CD4-positive, alpha-beta T cell treated with Interleukin-21 for 1 hour (primary cell): ENCODE measurements at regions not wholly inside any gene's neighbourhood (a gene's known extent, or its start where the extent isn't known, plus 50 kb on each side); places are given as distances from the start of the nearest gene placed in this dataset.

Source experiments
- DNase-seq: peaks from one replicate; pipeline ENCODE4 v3.0.0-alpha.2; 2020

DNA sequence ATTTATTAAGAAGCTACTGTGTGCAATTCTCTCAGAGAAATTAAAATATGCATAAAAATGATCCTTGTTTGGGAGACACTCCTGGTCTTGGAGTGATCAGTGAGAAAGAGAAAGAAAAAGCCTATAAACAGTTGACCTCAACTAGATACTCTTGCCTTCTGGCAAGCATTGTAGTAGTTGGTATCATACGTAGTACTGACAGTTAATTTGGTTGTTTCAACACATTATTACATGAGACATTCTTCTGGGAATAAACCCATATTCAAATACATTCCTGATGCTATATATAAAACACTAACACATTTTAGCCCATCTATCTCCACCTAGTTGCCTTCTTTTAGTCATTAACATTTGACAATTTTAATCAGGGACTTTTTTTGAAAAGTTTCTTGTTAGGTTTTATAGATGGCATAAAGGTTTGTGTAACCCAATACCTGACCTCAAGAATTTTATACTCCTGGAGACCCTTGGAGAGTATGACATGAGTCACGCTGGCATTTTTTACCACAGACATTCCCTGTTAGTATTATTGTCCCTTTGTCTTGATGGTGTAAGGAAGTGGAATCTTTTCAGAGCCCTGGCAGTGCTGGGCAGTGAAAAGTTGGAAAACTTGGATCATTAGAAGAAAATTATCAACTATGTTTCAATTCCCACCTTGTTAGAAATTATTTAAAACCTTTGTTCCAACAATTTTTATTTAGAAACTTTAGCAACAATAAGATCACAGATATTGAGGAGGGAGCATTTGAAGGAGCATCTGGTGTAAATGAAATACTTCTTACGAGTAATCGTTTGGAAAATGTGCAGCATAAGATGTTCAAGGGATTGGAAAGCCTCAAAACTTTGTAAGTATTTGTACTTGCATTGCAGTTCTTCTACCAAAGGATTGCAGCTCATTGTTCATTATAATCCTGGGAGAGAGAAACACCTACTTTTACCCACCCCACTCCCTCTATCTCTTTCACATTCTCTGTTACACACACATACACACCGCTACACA, 167.1 kb upstream of the PACRGL start:
- DNase-seq: no peak

DNA sequence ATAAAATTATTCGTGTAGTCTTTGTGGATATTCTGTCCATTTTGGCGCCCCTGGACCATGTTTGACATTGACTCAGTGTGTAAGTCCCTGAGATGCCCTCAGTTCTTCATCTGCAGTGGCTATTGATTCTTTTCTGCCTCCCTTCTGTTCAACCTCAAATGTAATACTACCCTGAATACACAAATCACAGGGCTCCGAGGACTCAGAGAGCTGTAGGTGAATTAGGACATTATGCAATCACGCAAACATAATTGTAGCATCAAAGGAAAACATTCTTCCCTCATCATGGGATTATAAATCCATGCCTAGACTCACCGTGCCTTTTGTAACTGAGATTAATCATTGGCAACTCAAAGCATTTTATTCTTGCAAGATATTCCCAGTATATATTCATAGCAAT, 161.4 kb upstream of the PACRGL start:
- no peak for DNase-seq

DNA sequence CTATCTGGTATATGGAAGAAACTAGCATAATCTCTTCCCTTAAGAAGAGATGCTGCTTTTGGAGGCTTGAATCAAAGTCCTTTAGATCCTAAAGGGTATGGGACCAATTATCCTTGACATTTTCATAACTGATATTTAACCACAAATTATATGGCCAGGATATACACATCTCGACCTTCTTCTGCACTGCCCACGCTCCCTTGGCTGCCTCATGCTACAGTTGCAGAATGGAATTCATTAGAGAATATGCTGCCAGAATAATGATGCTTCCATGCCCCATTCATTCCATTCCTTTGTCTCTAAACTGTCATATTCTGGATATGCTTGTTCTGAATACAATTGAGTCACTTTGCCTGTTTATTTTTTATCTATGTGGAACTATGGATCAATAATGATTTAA, 157.1 kb upstream of the PACRGL start:
- no peak for DNase-seq

DNA sequence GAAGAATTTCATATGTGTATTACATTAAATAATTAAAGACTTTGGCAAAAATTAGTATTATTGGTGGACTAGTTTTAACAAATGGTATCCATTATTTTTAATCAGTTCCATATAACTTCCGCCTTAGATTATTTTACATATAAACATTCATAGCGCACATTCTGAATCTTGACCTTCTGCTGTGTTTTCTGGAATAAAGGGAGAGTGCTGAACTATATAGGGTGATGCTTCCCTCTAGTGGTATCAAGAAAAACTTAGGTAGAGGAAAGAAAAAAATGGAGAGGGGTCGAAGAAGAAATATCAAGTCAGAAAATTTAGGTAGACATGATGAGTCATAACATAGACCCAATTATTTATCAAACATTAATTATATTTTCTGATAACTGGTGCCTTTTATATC, 155.6 kb upstream of the PACRGL start:
- no peak for DNase-seq

DNA sequence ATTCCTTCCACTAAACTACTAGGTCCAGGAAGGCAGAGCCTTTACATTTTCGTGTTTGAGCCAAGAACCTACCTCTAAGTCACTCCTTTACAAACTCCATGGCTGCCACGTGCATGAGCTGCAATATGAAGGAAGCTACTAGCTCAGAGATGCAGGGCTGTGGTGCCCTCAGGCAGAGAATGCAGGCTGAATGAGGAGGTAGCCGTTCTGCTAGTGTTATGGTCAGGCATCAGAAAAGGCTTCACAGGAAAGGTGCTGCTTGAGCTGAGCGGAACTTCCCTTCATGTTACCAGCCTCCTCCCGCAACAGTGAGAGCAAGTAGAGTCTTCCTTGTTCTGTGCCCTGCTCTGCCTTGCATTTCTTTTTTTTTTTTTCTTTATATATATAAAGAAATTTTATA, 148.3 kb upstream of the PACRGL start:
- no peak for DNase-seq

DNA sequence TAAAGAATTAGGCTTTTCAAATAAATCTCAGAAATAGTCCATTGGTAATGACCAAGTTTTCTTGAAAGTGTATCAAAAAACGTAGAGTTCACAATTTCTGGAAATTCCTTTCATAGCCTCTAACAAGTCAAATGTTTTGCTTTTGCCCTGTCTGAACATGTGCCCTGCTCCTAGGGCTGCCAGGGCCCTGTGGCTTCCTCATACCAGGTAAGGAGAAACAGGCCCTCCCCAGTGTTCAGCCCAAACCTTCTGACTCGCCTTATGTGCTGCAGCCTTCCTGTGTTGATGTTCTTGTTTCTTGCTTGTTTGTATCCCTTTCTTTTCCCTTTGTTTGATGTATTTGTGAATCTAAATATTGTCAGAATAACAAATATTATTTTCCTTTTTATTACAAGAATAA, 146.1 kb upstream of the PACRGL start:
- DNase-seq: no peak

DNA sequence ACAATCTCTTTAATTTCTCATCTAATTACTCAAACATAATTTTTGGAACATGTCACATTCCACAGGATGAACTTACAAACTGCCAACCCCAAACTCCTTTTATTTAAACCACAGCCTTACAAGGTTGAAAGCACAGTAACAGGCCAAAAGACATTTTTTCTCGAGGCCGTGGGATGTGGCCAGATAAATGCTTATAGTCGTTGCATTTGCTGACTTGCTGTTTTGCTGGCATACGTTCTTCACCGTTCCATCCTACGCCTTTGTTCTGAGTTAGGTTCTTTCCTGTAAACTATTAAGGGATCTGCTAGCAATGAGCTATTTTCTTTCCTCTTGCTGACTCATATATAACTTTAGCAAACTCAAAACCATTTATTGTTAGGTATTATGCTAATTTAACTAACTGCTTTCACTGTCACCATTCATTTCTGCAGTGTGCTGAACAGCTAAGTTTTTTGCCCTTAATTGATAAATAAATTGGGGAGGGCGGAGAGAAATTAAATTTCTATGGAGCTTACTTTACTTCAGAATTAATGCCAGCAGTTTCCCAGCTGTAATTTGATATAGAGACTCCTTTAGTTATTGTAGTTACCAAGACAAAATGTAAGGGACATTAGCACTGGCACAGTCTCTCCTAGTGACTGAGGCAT, 135.1 kb upstream of the PACRGL start:
- no peak for DNase-seq

DNA sequence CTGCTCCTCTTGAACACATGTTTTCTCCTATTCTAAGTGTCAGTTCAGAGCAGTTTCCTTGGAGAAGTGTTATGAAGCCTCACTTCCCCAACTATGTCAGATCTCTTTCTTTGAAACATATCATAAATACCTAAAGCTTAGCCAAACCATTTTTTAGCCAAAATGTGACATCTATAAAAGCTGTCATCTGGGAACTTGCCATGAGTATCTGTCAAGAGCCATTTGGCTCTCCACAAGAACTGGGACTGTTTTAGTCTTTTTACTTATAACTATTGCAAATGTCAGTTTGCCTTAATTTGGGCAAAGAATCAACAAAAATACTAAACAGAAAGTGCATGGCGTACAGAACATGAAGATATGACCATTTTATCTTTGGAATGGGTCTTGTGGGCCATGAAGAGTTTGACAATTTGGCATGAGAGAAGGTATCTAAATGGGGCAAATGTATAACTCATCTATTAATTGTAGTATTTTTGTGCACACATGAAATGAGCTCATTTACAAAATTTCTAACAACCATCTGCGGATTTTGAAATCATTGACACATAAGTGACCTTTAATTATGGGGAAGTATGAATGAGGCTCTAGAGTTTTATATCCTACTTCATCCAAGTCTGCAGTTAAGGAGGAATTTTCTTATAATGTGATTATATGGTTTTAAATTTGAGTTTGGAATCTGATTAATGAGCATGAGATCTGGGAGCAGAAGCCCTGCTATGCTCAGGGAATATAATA, 129.1 kb upstream of the PACRGL start:
- no peak for DNase-seq

DNA sequence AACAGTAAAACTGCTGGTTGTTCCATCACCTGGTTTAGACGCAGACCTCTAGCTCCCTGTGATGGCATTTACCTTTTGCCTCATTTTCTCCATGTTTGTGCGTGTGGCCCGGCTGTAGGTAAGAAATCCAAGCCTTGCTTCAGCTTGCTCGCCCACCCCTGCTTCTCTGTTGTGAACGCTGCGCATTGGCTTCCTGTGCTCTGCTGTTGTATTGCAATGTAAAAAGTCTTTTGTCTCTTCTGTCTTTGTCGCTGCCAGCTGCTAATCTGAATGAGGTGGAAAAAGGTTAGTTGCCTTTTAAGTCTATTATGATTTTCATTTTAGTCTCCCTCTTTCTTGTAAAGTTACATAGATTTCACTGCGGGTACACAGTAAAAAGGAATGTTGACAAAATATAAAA, 127.3 kb upstream of the PACRGL start:
- DNase-seq: no peak

DNA sequence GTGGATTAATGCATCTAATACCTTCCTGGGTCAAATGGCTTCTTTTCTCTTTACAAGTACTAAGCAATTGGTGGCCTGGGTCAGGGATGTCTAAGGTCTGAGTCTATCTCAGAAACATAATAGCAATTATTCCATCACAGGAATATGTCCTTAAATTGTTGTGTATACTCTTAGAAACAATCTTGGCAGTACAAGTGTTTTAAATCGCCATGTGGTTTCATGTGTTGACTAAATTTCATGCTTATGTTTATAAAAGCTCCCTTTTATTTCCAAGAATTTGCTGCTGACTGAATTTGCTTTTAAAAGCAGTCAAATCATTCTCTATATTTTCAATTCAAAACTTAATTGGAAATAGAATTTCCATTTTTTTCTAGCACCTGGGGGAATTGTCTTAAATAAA, 125.3 kb upstream of the PACRGL start:
- DNase-seq: no peak

DNA sequence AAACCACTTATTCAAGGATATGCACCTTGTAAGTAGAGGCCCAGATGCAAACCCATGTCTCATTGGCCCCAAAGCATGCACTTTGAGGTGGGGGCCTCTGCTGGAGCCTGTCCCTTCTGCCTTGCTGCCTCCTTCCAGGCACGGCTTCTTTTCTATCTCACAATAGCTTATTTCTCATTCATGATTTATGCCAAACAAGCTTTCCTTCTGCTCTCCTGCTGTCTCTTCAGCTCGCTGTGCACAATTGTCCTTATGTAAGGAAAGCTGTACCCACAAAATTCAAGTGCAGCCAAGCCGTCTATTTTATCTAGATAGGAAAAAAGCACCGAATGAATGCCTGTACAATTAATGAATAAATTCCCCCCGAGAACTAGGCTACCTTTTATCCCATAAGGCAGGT, 124.8 kb upstream of the PACRGL start:
- DNase-seq: no peak

DNA sequence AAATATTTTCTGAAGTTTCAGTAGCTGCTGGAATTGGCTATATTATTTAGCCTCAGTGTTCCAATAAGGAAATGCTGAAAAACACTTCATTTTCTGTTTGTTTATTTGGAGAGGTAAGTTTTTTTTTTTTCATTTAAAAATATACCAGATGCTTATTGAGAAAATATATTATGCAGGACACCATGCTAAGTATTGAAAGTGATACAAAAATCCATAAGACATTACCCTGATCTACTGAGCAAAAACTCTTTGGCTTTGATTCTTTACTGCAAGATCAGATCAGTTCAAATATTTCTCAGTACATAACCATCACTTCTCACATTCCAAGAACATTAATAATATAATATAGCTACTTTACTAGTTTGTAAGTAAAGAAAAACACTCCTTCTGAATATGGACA, 123.4 kb upstream of the PACRGL start:
- no peak for DNase-seq

DNA sequence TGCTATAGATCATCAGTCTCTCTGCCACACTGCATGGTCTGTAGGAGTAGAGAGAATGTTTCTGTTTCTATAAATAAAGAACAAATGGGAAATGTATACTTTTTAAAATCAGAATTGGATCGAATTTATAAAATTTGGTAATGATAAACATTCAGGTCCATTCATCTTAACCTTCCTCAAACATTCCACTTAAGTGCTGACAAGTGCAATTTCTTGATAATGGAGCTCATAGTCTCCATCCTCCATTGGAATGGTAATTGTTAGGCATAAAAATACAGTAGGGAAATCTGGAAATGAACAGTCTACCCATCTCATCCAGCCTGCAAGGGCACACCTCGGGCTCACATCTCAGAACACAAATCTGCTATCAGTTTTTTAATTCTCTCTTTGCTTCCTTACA, 122.6 kb upstream of the PACRGL start:
- no peak for DNase-seq

DNA sequence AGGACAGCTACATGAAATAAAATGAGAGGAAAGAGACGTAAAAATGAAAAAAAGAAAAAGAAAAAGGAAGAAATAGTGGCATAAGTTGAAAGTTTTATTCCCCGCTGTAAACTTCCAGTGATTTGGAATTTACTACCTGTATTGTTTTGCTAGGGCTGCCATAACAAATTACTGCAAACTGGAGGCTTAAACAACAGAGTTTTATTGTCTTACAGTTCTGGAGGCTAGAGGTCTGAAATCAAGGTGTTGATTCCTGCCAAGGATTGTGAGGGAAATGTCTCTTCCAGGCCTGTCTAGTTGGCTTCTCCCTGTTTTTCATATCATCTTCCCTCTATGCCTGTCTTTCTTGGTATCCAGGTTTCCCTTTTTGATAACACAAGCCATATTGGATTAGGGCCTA, 119.4 kb upstream of the PACRGL start:
- no peak for DNase-seq

DNA sequence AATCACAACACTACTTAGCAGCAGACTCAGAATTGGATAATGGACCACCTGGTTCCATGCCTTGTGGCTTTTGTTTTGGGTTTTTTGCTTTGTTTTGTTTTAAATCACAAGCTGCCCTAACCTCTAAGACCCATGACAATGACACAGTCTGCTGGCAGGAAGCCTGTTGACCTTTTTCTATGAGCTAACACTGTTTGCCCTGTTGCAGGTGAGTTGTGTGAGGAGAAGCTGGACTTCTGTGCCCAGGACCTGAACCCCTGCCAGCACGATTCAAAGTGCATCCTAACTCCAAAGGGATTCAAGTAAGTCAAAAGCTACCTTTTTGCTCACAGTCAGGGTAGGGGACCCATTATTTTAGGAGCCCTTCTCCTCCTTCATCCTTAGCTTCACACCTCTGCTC, 110.8 kb upstream of the PACRGL start:
- no peak for DNase-seq

DNA sequence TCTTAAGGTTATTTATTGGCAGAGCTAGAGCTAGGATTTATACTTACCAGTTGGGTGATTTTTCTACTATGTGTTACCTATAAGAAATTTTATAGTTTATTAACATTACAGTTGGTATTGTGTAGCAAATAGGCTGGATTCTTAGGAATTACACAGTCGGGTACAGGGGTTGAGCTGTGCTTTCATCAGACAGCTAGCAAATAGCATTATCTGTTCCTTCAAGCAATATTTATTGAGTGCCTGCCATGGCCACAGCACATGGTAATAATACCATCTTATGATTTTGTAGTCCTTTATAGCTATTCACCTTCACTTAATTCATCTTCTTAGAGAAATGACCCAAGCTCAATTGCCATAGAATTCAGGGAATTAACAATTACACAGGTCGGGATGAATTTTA, 109.4 kb upstream of the PACRGL start:
- no peak for DNase-seq

DNA sequence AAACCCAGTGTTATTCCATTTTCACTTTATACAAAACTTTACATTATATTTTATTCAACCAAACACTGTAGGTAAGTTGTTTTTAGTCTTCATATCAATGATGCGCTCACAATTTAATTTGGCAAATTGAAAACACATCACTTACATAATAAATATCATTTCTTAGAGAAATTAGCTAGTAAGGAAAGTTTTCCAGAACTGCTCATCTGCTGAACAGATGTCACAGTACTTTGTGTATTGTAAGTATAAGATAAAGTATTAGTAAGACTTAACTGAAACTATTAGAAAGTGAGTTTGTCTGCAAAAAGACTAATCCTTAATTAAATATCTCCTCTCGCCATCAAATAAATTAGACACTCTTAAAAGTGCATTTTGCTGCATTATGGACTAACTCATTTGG, 108.7 kb upstream of the PACRGL start:
- DNase-seq: no peak

DNA sequence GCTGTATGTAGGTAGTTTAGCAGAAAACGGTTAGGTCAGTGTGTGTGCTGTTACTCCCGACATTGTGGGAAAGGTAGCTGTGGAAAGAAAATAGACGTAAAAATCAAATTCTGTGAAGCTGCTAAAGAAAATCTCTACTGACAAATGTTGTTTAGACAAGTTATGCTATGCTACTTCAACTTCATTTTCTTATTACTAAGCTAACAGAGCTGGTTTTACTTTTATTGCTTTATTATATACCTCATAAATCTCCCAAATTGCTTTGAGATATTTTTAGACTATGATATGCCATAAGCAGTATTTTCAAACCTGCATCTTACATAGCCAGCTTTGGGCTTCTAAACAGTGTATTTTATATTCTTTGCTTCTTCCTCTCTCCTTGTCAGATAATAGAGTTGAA, 108.2 kb upstream of the PACRGL start:
- no peak for DNase-seq

DNA sequence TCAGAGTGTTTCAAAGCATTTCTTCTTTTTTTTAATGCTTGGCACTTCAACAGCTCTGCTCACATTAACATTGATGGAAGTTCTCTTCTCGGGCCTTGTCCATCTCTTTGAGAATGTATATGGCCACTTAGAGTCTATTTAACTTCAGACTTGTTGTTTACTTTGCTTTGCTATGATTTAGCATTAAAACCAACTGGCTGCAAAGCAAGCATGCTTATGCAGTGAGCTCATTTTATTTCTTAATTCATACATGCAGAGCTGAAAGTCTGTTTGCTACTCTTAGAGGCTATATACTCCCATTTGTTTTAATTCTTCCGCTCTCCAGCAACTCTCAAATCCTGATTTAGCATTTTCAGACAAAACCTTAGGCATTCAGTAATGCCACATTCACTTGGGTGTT, 107.6 kb upstream of the PACRGL start:
- DNase-seq: no peak

DNA sequence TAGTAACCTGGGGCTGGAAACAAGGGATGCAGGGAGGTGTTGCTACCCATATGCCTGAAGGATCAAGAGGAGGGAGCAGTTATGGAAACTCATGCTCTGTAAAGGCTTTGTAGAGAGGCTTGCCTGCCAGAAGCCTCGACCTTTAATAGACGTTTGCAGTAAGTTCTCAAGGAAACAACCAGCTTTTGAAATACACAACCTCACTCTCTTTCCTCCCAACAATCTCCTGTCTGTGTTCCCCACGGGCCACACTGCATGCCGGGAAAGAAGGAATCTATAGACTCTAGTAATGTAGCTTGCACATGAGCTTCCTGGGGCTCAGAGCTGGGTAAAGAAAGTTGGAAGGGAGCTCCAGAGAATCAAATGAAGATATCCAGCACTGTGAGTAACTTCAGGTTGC, 101.6 kb upstream of the PACRGL start:
- no peak for DNase-seq

DNA sequence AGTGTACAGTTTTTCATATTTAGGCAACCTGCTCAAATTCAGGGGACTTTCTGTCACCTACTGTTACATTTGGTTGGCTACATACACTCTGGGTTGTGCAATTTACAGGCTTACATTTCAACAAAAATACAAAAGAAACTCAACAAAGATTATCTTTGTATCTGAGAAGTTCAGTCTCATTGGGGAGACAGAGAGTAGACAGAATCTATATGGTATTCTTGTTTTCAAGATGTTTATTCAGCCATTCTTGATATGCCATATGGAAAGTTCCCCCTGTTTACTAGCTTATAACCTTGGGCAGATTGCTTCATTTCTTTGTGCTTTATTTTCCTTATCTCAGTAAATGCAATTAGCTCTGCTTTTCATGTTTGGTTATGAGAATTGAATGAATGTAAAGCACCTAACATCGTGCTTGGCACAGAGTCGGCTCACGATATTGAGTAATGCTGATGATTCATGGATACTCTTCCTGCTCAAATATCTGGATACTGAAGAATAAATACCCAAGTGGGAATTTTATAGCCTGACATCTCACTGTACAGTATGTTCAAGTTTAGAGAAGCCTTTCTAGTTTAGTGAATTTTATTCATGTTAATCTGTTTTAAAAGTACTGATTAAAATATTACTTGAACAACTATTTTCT, 96.5 kb upstream of the PACRGL start:
- DNase-seq: no peak

DNA sequence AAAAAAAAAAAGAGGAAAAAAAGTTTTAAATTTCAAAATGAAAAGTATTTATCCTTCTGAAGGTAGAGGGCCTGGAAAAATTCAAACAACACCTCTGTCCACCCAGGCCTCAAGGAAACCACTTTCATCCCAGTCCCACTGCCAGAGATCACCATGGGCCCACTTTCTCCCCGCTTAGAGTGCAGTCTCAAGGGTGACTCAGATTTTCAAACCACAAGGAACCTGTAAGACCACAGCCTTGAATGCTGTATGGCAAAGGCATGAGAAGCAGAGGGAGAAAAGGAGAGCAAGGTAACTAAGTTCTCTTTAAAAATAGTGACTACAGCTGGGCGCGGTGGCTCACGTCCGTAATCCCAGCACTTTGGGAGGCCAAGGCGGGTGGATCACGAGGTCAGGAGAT, 87.9 kb upstream of the PACRGL start:
- no peak for DNase-seq

DNA sequence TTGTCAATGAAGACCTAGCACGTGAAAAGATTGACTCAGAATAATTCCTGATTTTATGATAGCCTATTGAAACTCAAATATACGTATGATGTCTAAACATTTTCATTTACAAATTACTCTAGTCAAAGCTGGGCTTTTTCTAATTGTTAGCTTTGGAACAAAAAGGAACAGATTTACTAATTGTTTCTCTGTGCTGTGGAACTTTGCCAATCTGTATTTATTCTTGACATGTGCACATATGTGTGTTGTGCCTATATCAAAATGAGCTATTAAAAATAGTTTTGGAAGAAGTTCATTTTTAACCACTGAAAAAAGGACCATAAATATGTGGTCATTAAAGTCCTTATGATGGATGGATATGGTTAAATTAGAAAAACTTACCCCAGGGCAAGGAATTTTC, 85.4 kb upstream of the PACRGL start:
- no peak for DNase-seq
